GM12874 (cell line): ENCODE measurements at regions not wholly inside any gene's neighbourhood (a gene's known extent, or its start where the extent isn't known, plus 50 kb on each side); places are given as distances from the start of the nearest gene placed in this dataset.

Experiments
- CTCF ChIP-seq: IDR thresholded peaks from 2 replicates; pipeline ENCODE4 v1.5.1; 2011; ENCODE audit warnings: low read depth, mild to moderate bottlenecking, control low read depth, low read length, moderate library complexity; ENCODE audit not compliant: insufficient read depth

GRCh38 chr4:33739884-33740632 lies 2504.3 kb downstream of the ARAP2 start:
- no peak for TF ChIP-seq CTCF

- no peak for TF ChIP-seq CTCF
Observed at GRCh38 chr4:33746979-33747378, 2497.3 kb downstream of the ARAP2 start.

GRCh38 chr4:33751050-33751449 lies 2493.3 kb downstream of the ARAP2 start:
- no peak for TF ChIP-seq CTCF

- TF ChIP-seq CTCF, result no peak
Observed at GRCh38 chr4:33772582-33772981, 2471.7 kb downstream of the ARAP2 start.

- TF ChIP-seq CTCF, result no peak
Observed at GRCh38 chr4:33780952-33781791, 2463.1 kb downstream of the ARAP2 start.

- no peak for TF ChIP-seq CTCF
Observed at GRCh38 chr4:33785843-33786242, 2458.5 kb downstream of the ARAP2 start.

- TF ChIP-seq CTCF, result no peak
Observed at GRCh38 chr4:33802578-33802977, 2441.7 kb downstream of the ARAP2 start.
